Spleen (tissue), 7 donors: ENCODE measurements at regions not wholly inside any gene's neighbourhood (a gene's known extent, or its start where the extent isn't known, plus 50 kb on each side); places are given as distances from the start of the nearest gene placed in this dataset.

Experiments used
- POLR2A ChIP-seq, 3 donors: fragments of 450-650 bp; IDR thresholded peaks; one replicate each; pipeline ENCODE4 v1.5.1; 2017; ENCODE audit warnings: antibody characterized with exemption in 3 of 3, mild to moderate bottlenecking in 1 of 3
- TF ChIP-seq, protein P1 (sequence below), 11 experiments: fragments of 200-600 bp in 7 of 11; fragments of 450-650 bp in 4 of 11; sonication (generic) in 4 of 11; IDR thresholded peaks in 8 of 11; conservative IDR thresholded peaks in 3 of 11; 1 replicate in 7 of 11; 2 replicates in 4 of 11; pipeline versions ENCODE4 v1.4.0 to v1.8.0; 2016 to 2021; ENCODE audit warnings: antibody characterized with exemption in 11 of 11, inconsistent platforms in 4 of 11, mild to moderate bottlenecking in 1 of 11
- donor health status: DM: no; HTN: no; CAD: no; lungs with moderate emphysema.
- donor health status: DM: no; HTN: no; CAD: no.
- donor health status: DM: no; HTN: no; CAD: no.

DNA sequence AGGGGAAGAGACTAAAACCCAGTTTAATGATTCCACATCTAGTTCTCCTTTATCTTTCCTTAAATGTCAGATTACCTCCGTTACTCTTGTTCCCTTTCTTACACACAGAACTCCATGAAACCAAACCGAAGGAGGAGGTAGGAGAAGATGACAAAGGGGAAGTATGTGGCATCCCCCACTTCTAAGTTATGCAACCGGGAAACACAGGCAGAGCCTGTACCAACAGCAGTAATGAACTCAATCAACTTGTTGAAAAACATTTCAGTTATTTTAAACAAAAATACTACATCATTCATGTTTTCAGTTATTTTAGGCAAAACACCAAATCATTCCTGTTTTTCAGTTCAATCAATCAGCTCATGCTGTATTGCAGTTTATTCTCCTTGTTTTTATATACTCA is 101.8 kb downstream of the PCSK1 start:
- TF ChIP-seq, protein P1, sequence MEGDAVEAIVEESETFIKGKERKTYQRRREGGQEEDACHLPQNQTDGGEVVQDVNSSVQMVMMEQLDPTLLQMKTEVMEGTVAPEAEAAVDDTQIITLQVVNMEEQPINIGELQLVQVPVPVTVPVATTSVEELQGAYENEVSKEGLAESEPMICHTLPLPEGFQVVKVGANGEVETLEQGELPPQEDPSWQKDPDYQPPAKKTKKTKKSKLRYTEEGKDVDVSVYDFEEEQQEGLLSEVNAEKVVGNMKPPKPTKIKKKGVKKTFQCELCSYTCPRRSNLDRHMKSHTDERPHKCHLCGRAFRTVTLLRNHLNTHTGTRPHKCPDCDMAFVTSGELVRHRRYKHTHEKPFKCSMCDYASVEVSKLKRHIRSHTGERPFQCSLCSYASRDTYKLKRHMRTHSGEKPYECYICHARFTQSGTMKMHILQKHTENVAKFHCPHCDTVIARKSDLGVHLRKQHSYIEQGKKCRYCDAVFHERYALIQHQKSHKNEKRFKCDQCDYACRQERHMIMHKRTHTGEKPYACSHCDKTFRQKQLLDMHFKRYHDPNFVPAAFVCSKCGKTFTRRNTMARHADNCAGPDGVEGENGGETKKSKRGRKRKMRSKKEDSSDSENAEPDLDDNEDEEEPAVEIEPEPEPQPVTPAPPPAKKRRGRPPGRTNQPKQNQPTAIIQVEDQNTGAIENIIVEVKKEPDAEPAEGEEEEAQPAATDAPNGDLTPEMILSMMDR (IDR thresholded peaks at IDR 0.05 in 8 of 11, conservative IDR thresholded peaks at IDR 0.05 in 3 of 11): no peak
- TF ChIP-seq POLR2A (IDR thresholded peaks at IDR 0.05): no peak
